Panc1 (cell line): ENCODE measurements at regions not wholly inside any gene's neighbourhood (a gene's known extent, or its start where the extent isn't known, plus 50 kb on each side); places are given as distances from the start of the nearest gene placed in this dataset.

Experiments
- CTCF ChIP-seq: fragments of 450-650 bp; IDR thresholded peaks from 2 replicates; pipeline ENCODE4 v1.5.1; 2017; ENCODE audit warnings: mild to moderate bottlenecking
- POLR2AphosphoS5 ChIP-seq: IDR thresholded peaks from 2 replicates; pipeline ENCODE4 v1.6.1; 2012; ENCODE audit warnings: mild to moderate bottlenecking, low read depth, low read length, moderate library complexity
- REST ChIP-seq, 2 experiments: IDR thresholded peaks; 2 replicates each; pipeline ENCODE4 v1.6.1; 2011 to 2012; ENCODE audit warnings: low read depth in 2 of 2, control low read depth in 1 of 2, low read length in 1 of 2, mild to moderate bottlenecking in 1 of 2, moderate library complexity in 1 of 2; ENCODE audit not compliant: insufficient read depth in 1 of 2
- SIN3A ChIP-seq: IDR thresholded peaks from 2 replicates; pipeline ENCODE4 v1.6.1; 2012; ENCODE audit warnings: low read depth, mild to moderate bottlenecking, low read length, moderate library complexity, borderline replicate concordance; ENCODE audit not compliant: insufficient read depth

GRCh38 chr10:56028298-56029132 is 332.5 kb downstream of the ZWINT start:
- TF ChIP-seq POLR2AphosphoS5 (no peak), CTCF (no peak), REST (IDR thresholded peaks at IDR 0.05; ENCODE audit: insufficient read depth in 1 of 2, low read depth in 2 of 2, low read length in 1 of 2) (no peak), SIN3A (no peak)
